HG02571 (cell line): ENCODE measurements at regions not wholly inside any gene's neighbourhood (a gene's known extent, or its start where the extent isn't known, plus 50 kb on each side); places are given as distances from the start of the nearest gene placed in this dataset.
"Not testable (repeated sequence)": the region's sequence is repeated elsewhere in the genome, so short reads cannot be mapped to it uniquely, and the experiment has no call there.

Experiments used
- ATAC-seq: cut with Tn5 transposase; IDR thresholded peaks from one replicate; pipeline ENCODE4 v1.9.1; 2021; ENCODE audit warnings: mild to moderate bottlenecking, moderate library complexity; ENCODE audit not compliant: unreplicated experiment

DNA sequence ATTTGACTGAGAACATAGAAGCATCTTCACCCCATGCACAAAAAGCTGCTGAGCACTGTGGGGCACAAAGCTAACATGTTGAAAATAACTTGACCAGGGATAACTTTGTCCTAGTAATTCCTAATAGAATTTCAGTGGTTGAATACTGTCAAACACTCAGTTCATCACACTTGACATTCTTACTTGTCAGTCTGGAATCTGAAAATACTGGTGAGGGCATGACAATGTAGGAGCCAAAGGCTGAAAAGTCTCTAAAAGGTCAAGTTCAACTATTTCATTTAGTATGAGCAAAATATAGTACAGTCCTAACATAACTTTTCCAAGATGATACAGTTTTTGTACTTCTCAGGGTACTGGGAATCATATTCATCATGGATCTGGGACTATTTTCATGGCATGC lies 504.4 kb upstream of the LMO3 start:
- ATAC-seq = no peak

DNA sequence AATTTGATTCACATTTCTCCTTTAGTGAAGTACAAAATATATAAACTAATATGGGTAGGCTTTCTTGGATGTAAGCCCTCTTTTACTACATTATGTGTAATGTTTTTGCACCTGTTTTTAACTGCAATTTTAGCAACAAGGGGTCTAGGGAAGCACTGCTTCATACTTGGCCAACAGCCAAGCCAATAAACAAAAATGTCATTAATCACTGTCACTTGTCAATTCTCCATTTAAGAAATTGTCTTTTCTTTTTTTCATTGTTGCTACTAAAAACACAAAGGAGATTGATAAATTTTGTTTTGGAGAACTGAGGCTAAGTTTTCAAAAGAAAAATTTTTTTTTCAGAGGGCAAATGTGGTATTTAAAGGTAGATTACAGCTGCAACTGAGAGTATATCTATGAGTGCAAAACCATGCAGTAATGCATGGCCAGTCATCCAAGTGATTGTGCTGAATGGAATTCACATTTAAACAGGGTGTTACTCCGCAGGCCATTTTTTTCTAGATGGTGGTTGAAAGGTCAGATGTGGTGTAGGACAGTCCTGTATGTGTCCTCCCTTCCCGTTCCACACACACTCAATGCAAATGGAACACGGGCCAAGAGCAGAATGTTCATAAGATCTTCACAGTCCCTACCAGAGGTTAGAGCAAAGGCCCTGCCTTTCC lies 503.0 kb upstream of the LMO3 start:
- ATAC-seq = no peak

DNA sequence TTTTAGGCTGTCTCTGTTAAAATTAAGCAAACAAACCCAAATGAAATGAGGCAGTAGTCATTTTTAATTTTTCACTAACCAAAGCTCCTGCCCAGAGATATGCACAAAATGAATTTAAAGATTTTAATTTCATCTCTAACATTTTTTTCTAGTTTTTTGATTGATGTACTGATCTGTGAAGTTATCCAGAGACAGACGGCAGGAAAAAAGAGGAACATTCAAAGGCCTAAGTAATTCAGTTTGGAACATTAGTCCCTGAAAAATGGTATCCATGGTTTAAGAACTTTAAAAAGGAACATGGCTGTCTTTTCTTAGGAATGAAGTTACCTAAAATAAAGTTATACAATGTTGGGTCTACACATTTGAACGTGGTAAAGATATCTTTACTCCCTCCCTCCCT lies 498.8 kb upstream of the LMO3 start:
- no peak for ATAC-seq

DNA sequence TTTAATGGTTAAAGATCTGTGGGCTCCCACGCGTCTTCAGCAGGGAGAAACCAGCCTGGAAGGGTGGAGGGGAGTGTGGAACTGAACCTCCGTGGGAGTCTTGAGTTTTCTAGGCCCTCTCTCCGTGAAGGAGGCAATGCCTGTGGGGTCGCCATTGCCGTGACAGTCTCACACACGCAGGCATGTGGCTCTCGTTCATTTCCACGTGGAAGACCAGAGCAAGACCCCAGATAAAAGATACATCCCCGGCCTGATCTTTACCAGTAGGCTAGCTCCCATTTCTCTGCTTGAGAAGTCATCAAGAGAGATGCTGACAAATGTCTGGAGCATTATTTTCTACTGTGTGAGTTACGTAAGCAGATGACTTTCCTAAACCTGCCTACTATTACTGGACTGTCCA lies 491.7 kb upstream of the LMO3 start:
- no peak for ATAC-seq

DNA sequence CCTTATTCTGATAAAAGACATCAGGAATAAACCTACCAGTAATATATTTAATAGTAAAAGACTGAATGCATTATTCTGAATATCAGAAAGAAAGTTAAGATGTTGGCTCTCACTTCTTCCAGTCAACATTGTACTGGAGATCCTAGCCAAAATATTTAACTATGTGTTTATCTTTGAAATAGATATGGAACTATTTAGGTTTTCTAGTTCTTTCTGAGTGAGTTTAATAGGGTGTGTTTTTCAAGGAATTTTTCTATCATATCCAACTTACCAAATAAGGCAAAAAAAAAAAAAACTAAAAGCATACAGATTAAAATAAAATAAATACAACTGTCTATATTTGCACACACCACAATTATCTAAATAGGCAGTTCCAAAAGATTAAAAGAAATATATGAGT lies 478.9 kb upstream of the LMO3 start:
- no peak for ATAC-seq

DNA sequence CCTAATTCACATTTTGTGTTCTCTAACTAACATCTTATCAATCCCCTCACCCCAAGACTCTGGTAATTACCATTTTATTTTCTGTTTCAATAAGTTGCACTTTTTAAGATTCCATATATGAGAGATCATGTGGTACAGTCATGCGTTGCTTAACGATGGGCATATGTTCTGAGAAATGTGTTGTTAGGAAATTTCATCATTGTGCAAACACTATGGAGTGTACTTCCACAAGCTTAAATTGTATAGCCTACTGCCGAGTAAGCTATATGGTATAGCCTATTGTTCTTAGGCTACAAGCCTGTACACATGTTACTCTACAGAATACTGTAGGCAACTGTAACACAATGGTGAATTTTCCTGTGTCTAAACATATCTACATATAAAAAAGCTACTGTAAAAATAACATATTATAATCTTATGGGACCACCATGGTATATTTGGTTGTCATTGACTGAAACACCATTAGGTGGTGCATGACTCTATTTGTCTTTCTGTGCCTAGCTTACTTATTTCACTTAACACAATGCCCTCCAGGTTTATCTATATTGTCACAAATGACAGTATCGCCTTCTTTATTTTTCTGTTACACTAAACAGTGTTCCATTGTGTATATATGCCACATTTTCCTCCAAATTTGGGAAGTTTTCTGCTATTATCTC lies 473.4 kb upstream of the LMO3 start:
- ATAC-seq = no peak

DNA sequence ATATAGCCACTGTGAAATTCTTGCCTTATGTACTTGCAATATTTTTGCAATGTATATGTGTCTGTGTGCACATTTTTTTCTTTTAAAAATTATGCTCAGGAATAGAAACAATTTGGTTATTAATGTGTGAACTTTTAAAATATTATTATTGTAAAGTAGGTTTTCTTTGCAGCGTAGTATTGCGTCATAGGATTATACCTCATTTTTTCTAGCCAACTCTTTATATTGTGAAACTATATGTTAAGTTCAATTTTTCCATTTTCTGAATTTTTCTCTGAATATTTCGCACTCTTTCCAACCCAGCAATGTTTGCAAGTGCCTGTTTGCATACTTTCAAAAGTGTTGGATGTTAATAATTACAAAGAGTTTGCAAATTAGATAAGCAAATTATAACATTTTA lies 471.6 kb upstream of the LMO3 start:
- ATAC-seq = no peak

DNA sequence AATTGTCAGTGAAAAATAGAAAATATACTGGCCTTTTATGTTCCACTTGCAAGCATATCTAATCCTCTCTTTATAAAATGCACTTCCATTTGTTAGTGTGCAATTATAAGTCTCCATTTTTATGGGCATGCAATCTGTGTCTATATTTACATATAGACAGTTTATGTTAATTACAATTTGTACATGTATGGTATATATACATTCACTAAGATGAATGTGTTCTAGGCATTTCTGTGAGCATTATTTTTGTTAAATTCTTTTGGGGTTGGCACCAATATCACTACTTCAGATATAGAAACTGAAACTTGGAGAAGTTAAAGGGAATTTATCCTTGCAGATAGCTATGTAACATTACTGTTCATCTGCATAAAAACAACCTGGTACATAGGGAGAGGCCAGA lies 470.8 kb upstream of the LMO3 start:
- no peak for ATAC-seq

DNA sequence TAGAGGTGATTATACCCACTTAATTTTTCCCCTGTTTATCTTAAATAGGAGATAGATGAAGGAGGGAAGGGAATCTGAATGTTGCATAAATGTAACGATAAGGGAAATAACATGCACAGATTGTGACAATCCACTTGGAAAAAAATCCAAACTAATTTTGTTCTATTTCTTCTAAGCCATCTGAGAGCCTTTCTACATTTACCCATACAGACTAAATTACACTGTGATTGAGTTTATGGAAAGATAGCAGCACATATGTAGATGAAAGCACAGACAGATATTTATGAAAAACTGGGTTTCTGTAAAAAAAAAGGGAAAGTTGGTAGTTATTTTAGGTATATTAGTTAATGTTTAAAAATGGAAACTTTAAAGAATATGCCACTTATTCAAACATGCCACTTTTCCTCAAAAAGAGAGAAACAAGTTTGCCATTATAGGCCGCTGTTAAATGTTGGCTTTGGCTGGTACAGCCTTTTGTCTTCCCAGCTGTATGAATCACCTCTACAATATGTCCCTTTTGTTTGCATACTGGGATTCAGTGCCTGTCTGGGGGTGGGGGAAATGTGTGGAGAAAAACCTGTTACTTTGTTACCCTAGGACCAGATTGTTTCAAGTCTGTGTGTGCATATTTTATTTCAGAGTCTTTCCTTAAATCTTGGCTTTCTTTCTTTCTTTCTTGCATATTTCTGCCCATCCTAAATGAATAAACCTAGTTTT lies 470.2 kb upstream of the LMO3 start:
- ATAC-seq = no peak

DNA sequence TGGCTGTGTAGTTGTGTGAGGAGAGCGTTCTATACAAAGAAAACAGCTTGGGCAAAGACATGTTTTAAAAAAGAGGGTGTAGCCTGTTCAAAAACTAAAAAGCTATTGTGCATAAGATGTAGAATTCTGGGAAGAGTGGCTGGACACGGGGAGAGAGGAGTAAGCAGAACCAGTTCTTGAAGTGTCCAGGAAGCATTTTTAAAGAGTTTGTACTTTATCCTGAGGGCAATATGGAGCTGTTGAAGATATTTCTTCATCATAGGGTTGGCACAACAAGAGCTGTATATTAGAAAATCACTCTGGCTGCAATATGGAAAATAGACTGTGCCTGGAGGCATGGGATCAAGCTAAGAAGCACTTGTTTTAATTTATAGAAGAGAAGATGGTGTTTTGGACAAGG lies 458.9 kb upstream of the LMO3 start:
- no peak for ATAC-seq

DNA sequence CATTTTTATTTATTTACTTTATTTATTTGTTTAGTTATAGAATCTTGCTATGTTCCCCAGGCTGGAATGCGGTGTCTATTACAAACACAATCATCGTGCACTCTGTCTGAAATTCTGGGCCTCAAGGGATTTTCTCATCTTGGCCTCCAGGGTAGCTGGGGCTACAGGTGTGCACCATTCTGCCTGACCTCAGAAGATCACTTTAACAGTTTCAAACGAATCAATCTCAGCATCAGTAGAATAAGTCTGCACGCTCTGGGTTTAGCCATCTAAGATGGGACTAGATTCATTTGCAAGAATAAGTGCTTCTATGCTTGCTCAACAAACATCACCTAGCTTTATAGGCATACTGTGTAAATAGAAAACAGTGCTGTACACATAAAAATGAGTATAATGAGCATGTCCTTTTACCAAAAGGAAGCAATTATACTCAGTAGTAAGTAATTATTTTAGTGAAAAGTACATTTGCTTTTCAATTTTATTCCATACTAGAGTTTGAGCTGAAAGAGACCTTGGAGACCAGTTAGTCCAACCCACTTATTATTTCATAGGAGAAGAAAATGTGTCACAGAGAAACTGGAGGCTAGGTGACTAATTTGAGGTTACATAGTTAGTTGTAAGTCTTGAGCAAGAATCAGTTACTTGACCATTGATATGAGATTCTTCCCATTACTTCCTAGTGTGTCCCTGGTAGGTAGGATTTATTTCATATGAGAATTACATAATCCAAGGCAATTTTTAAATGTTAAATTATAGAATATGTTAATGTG lies 456.5 kb upstream of the LMO3 start:
- no peak for ATAC-seq

DNA sequence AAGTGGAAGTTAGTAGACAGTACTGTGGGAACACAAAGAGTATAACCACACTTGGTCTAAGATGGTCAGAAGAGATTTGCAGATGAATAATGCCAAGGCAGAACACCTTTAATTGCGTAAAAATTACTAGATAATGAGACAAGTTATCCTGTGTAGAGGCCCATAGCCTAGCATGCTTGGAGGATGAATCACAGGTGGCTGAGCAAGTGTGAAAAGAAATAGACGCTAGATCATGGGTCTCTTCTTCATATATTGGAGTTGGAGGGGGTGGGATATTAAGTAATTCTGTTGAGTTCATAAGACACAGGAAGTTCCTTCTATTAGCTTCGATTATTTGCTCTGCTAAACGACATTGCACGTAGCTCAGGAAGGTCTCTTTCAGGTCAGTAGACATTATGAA lies 454.3 kb upstream of the LMO3 start:
- no peak for ATAC-seq

DNA sequence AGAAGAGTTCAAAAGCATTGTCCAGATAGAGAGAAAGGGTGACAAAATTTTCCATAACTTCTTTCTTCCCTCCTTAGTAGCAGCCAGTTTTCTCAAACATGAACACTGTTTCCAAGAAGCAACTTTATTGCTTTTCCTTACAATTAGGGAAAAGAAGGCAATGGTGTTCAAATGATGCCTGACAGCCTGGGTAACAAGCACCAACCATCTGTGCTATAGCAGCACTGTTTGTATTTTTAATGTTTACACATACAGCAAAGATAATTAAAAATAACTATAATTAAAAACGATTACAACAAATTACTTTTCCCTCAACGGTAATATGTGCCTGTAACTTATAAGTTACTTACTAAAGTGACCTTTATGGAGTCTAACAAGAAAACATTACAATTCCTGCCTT lies 450.6 kb upstream of the LMO3 start:
- ATAC-seq = no peak

DNA sequence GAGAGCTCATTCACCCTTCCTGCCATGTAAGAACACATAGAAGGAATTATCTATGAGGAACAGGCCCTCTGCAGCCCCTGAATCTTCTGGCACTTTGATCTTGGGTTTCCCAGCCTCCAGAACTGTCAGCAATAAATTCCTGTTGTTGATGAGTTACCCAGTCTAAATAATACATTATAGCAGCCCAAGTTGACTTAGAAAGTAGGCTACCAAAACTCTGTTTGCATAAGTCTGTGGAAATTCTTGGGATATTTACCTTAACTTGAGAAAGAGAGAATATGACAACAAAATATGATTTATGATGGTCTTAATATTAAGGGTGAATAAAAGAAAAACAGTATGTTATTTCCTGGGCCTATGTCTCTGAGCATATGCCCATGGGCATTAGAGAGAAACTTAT lies 433.0 kb upstream of the LMO3 start:
- ATAC-seq = no peak

DNA sequence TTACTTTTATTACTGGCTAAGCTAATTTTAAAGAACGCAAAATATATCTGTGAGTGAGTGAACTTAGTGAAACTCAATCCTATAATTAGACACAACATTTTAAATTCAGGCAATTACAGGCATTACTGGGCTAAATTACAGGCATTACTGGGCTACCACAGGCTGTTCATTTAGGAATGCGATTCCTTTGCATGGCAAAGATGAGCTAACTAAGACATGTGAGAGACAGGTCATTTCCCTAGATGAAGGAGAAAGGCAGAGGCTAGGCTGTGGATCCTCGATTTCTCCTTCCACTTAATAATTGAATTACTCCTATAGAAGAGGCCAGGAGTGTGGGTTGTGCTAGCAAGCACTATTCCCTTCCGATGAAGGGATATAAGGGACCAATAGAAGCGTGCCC lies 429.4 kb upstream of the LMO3 start:
- no peak for ATAC-seq

DNA sequence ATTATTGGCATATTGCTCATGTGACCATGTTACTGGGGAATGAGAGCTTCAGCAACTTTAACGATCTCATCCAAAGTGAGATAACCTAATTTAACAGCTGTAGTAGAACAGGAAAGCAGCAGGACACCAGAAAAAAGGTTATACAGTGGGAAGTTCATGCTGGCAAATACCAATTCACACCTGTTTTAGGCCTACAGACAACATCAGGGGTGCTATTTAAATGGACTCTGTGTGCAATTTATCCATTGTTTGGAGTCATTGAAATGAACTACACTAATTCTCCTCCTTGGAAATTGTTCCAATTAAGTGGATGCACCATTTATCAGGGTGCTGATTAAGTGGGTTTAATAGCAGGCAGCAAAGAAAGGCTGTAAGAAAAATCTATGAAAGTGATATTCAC lies 424.4 kb upstream of the LMO3 start:
- ATAC-seq = no peak

DNA sequence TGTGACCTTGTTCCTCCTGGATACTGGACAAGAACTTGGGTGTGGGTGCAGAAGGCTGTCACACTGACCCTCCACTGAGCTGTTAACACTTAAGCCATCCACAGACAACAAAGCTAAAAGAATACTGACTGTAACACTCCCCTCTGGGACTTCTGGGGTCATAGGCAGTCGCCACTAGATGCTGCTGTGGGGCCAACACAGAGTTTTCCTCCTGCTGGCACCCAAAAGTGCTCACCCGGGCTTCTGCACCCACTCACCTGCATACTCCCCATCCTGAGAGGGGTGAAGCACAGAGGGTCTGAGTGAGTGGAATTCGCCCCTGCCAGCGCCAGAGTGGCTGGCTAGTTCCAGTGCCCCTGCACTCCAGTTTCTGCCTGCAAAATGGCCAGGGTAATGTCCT lies 422.4 kb upstream of the LMO3 start:
- ATAC-seq = no peak

DNA sequence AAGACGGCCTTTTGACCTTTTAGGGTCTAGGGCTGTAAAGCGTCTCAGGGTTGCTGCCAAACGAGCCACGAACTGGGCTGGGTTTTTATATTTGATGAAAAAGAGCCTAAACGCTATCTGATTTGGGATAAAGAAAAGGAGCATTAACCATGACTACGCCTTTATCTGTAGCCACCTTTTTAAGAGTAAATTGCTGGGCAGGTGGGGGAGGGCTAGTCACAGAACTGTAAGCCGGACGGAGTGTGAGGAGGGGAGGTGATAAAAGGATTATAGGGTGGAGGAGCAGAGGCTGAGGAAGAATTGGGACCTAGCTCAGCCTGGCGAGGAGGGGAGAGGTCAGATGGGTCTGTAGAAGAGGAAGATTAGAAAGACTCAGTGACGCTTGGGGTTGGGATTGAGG lies 419.5 kb upstream of the LMO3 start:
- not testable (repeated sequence) for ATAC-seq

DNA sequence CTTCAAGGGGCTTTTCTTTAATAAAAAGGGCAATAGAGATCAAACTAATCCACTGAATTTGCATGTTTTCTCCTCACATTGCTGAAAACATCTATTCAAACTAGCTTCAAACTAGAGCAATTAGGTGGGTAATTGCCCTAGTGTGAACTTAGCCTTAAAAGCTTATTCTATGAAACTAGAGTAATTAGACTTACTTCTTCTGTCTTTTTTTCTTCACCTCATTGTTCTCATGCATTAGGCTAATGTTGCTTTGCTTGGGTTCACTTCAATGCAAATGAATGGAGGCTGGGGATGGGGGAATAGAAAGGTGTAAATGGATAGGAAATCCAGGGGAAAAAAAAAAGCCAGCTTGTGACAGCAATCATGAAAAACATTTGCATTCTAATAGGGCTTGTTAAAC lies 414.8 kb upstream of the LMO3 start:
- no peak for ATAC-seq

DNA sequence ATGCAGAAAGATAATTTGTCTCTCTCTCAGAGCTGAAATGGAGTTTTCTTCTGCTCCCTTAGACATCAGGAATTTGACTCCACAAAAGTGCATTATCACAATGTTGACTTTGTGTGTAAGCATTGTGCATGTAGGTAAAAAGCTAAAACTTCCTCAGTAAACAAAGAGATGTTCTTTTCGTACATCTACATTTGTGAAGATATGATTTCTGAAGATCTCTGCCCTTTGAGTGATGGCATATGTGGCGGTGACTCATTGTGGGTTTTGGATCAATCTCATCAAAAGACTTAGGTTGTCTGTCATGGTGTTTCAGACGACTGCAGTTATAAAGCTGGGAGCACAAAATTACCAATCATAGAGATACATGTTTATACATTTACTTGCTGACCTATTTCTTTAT lies 411.4 kb upstream of the LMO3 start:
- no peak for ATAC-seq

DNA sequence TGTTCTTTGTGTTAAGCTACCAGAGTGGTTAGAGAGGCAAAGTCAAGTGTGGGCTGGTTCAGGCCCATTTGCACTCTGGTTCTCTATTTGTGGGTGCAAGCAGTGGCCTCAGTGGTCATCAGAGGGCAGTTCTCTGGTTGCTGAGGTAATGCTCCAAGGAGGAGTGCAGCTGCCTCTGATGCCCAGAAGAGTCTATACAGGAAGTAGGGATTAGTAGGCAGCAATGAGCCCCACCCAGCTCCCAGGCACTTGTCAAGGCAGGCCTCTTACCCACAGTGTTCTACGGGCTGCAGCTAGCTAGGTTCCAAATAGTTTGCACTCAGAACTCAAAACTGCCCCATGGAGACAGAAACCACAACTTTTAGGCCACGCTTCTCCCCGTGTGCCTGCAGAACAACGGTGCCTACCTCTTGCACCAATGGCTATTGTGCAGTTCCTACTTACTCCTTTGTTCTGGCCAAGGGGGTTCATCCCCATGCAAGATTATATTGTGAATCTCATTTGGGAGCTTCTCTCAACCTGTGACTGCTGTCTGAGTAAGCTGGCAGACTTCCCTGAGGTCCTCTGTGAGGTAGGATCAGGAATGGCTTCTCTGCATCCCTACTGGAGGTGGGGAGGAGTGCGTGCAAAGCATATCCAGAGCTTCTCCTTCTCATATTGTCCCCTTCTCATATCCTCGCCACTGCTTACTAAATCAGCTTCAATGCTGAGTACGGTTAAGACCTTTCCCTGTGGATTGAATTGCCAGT lies 410.3 kb upstream of the LMO3 start:
- no peak for ATAC-seq
